DMS79 treated with DMSO at 0.1 percent for 48 hours (cell line): ENCODE measurements at regions not wholly inside any gene's neighbourhood (a gene's known extent, or its start where the extent isn't known, plus 50 kb on each side); places are given as distances from the start of the nearest gene placed in this dataset.
"Not testable (repeated sequence)": the region's sequence is repeated elsewhere in the genome, so short reads cannot be mapped to it uniquely, and the experiment has no call there.

Experiments
- DNase-seq: peaks from one replicate; lab custom pipeline; 2025; lab: John Stamatoyannopoulos, UW

DNA sequence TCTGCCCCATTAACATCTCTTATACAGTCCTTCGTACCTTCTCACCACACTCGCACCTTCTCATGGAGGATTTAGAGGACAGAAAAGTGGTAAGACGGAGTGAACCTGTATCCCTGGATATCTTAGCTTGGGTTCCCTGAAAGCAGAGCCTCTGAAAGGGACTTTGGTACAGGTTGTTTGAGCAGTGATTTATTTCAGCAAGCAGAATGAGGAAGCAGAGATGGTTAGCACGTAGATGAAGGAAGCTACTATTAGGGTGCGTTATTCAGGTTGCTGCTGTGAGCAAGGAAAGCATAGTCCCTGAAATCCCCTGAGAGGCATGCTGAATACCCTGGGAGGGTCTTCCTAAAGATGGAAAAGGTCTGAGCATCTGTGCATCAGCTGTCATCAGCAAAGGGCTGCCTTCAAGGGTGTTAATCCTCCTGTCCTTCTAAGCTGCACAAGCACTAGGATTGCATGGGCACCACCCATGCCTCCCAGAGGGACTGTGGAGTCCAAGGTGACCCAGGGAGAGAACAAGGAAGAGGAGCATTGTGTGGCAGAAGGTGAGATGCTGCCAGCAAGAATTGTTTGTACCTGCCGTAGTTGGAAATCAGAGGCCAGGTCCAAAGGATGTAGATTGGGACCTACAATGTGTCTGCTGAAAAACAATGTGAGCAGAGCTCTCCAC, 273.7 kb downstream of the RASEF start:
- no peak for DNase-seq

DNA sequence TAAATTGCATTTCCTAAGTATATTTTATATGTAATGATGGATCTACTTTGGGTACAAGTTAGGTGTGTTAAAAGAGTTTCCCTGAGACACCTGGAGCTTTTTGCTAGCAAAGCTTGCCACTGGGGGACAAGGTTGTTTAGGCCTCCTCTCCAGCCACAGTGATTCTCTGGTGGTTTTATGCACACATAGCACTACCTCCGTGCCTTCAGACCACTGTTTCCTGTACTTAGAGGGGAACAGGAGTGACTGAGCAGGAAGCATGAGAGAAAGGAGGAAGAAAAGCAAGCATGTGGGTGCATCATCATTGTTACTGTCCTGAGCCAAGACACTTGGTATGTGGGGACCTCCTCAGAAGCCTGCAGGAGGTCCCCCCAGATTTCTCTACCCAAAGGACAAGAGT, 272.1 kb downstream of the RASEF start:
- DNase-seq: no peak

DNA sequence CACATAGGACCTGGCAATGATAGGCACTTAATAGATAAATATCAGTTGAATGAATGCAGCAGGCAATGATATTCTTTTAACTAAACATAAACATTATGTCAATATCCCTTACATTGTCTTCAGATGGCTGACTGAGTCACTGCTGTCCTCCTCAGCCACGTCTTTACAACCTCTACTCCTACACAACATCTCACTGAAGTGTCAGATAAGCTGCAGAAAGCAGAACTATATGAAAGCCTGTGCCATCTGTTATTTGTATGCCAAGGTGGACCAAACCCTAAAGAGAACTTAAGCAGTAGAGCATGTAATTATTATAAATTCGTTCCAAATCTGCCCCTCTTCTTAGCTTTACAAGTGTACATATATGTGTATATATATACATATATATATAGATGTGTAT, 271.2 kb downstream of the RASEF start:
- DNase-seq: no peak

DNA sequence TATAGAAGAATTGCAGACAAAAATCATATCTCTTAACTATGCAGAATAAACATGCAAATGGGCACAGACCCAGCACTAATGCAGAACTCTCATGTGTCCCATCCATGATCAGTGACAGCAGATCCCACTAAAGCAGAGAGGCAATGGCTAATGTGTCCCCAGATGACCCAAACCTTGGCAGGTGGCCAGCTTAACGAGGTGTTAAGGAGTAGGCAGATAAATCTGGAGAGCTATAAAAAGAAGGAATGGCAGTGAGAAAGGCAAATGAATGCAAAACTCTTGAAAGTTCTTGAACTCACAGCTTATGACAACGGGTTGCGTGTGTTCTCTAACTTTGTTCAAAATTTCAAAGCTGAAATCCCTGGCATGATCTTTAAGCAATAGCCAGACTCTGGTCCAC, 265.4 kb downstream of the RASEF start:
- DNase-seq: peak; percentile 54

DNA sequence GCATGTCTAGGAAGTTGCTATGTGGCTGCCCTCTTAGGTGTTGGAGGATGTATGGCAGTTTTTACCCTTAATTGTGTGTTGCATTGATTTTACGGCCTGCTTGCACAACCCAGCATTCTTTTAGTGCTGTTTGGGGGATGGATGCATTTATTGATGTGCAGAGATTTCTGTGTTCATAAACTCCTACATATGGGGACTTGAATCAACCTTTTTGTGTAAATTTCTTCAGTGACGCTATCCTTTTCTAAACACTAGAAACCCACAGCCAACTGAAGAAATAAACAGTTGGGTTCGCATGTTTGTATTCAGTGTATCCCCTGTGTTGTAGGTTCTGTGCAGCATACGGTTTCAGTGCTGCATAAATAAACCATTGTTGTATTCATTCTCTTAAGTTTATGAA, 263.7 kb downstream of the RASEF start:
- no peak for DNase-seq

DNA sequence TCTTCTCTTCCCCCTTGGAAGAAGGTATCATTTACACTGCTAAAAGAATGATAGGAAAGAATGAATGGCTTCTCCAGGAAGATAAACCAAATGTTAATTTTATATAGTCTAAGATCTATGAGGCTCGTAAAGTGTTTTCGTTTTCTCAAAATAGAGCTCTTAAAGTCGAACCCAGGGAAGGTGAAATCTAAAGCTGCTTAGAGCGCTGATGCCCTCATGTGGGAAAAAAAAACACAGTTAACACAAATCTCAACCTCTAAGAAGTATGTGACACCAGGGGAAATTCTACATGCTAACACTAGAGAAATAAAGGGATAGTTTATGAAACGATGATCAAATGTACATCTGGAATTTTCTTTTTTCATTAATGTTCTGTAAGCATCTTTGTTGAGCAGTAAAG, 257.9 kb downstream of the RASEF start:
- no peak for DNase-seq

DNA sequence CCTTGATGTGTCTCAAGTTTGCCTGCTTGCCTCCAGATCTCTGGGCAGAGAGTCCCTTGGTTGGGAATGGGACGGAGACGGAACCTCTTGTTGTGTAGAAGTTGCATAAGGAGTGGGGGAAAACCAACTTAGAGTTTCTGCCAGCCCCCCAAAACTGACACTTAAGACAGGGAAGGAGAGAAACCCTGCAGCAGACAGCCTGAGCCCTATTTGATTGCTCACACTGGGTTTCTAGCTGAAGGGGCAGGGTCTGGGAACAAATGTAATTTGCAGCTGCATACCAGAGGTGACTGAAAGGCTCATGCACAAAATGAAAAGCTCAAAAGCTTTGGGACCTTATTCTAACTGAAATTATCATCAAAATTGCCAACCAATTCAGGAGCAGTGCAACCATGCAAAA, 254.5 kb downstream of the RASEF start:
- DNase-seq: no peak

DNA sequence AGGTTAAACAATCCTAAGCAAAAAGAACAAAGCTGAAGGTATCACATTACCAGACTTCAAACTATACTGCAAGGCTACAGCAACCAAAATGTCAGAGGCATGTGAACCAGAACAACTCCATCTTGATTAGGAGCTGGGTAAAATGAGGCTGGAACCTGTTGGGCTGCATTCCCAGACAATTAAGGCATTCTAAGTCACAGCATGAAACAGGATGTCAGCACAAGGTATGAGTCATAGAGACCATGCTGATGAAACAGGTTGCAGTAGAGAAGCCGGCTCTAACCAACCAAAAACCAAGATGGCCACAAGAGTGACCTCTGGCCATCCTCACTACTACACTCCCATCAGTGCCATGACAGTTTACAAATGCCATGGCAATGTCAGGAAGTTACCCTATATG, 252.0 kb downstream of the RASEF start:
- no peak for DNase-seq

DNA sequence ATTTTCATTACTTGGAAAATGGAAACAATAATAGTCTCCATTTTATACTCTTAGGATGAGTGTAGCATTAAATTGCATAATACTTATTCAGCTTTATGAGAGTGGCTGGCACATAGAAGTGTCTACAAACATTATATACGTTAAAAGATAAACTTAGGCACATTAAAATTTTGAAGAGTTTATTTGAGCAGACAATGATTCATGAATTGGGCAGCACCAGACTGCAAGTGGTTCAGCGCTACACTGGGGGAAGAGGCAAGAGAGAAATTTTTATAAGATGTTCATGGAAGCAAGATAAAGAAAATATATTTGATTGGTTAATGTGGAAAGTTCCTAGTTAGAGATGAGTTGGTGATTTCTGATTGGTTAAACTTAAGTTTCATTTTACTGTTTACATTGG, 243.7 kb downstream of the RASEF start:
- no peak for DNase-seq

DNA sequence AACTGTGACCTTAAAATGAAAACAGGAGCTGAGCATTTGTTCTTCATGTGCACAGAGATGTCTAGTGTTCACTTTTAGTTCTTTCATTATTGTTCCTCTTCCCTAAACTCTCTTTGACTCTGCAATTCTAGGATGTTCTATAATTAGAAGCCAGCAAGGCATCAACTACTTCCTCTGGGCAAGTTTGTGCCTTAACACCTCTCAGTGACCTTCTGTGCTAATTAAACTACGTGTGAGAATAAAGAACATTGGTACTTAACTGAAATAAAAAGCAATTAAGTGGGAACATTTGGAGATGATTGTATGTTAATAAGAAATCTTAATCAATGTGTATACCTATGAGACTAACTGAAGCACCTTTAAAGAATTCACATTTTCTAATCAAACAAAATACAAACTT, 242.8 kb downstream of the RASEF start:
- no peak for DNase-seq

DNA sequence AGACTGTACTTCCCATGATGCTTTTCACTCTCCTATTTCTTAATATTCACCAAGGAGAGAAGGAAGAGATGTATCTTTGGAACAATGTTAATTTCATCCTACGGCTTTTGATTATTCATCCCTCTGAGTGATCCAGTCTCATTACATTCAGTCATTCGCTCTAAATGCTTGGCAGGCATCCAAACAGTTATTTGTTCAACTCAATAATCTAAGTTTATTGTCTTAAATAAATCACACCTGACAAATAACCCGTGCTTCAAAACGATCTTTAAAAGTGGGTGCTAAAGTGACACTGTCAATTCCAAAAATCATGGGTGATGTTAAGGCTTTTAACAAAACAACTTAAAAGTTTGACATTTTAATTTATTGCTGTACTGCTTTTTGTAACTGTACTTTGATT, 233.1 kb downstream of the RASEF start:
- DNase-seq: peak; percentile 17

DNA sequence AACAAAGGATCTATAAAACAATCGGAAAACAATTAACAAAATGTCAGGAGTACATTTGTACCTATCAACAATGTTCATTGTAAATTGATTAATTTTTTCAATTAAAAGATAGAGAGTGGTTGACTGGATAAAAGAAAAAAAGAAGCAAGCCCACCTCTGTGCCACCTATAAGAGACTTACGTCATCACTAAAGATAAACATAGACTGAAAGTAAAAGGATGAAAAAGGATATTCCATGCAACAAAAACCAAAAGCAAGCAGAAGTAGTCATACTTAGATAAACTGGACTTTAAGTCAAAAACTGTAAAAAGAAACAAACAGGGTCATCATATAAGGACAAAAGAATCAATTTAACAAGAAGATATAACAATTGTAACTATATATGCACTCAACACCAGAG, 197.4 kb downstream of the RASEF start:
- DNase-seq: no peak

DNA sequence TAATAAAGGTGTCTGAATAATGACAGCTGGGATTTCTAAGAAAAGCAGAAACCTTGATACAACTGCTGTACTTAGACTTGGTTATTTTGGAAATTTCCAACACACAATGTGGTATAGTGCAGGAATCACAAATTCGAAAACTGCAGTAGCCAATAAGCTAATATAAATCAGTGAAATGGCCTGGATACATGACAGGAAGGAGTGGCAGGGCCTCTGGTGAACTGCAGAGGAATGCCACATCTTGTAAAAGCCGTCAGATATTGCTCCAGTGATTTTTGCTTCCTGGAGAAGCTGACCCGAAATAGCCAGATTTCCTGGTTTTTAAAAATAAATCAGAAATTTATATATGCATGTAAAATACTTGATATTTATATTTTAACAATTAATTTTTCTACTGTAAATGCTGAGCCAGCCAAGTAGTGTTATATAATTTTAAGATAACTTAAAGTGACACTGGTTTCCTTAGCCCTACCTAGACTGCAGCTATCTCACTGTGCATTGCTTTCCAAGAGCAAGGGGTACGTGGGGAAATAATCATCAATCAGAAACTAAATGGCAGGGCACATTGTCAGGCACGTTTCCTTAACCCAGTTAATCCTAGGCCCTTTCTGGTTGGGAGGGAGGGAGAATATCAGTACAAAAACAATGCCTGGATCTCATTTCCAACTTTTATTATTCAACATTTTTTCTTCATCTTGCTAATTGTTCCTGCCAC, 182.4 kb downstream of the RASEF start:
- DNase-seq: no peak

DNA sequence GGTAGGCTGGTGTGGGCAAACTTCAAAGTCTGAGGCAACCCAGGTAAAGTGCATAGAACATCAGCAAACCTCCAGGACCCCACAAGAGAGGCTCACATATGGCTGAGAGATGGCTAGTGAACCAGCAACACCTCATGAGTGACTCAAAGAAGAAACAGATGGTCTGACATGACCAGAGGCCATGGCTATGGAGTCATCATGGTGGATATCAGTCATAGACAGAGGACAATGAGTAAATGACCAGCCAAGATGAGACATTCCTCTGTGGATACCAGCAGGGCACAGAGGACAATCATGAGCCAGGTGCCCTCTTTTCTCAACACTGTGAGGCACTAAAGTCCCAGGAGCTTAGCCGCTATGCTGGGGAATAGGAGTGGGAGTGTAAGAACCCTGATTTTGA, 180.8 kb downstream of the RASEF start:
- no peak for DNase-seq

DNA sequence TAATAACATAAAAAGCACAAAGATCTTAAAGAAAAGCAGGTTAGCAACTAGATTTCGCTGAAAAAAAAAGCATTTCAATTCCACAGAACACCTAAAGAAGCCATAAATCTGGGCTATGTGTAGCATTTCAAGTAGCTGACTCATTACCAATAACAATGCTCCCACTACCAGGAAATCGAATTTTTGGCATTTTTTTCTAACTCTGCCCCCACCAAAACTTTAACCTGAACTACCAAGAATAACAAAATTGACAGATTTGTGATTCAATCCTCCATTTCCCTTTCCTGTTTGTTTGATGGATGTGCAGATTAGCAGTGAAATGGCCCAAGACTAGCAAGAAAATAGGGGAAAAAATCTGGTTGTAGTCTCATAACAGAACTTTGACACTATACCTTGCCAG, 180.2 kb downstream of the RASEF start:
- no peak for DNase-seq

DNA sequence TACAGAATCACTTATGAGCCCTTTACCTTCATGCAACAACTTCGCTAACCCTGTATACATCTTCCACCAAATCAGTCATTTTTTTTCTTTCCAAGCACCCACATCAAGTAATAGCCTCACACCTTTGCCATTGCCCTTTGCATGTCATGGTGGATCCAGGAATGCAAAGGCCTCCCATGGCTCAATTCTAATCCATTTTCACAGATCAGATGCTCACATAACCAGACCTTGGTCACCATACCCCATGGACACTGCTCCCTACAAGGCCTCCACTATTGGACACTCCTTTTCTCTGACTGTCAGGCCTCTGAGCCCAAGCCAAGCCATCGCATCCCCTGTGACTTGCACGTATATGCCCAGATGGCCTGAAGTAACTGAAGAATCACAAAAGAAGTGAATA, 179.5 kb downstream of the RASEF start:
- DNase-seq: no peak

DNA sequence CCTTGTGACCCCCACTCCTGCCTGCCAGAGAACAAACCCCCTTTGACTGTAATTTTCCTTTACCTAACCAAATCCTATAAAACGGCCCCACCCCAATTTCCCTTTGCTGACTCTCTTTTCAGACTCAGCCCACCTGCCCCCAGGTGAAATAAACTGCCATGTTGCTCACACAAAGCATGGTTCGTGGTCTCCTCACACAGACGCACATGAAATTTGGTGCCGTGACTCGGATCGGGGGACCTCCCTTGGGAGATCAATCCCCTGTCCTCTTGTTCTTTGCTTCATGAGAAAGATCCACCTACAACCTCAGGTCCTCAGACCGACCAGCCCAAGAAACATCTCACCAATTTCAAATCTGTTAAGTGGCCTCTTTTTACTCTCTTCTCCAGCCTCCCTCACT, 179.0 kb downstream of the RASEF start:
- not testable (repeated sequence) for DNase-seq

DNA sequence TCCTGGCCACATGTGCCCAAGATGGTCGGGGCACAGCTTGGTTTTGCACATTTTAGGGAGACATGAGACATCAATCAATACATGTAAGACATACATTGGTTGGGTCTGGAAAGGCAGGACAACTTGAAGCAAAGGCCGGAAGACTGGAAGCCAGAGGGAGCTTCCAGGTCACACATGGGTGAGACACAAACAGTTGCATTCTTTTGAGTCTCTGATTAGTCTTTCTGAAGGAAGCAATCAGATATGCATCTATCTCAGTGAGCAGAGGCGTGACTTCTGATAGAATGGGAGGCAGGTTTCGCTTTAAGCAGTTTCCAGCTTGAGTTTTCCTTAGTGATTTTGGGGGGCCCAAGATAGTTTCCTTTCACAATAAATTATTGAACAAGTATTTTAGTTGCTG, 172.5 kb downstream of the RASEF start:
- no peak for DNase-seq

DNA sequence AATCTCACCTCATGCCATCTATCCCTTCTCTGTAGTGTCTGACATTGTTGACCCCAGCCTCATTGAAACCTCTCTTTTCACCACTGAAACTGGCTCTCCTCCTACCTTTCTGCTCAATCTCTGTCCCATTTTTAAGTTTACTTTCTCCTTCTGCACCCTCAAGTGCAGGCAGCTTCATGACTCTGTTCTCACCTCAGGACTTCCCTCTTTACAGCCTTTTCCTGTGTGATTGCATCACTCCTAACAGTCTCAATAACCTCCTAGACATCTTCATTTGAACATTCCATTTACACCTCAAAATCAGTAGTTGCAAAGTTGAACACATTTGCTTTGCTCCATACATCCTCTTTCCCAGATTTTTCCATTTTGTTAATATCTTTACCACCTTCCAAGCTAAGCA, 172.1 kb downstream of the RASEF start:
- no peak for DNase-seq

DNA sequence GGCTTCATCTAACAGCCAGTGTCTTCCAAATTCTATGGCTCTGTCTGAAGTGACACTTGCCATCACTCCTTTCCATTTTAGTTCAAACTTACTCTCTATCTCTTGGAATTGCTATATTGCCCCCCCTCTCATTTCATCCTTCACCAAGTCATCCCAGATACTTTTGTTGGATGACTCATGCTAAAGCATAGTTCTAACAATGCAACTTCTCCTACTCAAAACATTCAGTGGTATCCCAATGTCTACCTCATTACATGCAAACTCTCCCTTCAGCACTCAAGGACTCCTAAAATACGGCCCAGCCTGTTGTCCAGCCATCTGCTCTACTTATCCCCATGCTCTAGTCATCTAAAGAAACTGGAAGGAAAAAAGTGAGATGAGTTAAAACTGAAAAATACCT, 171.6 kb downstream of the RASEF start:
- DNase-seq: no peak

DNA sequence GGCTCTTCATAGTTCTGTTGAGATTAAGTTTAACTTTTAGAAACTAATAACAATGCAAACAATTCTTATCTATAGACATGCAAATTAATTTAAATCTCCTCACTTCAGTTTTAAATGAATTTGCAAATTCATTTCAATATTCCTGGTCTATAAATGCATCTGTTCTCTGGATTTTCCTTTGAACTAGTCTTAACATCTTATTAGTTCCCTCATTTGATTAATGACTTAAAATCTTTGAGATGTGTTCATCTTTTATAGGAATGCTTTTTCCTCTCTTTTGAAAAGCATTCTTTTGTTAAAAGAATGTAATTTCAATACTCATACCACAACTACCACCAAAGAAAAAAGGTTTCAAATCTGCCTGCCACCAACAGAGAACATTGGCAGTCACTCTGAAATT, 169.4 kb downstream of the RASEF start:
- DNase-seq: no peak

DNA sequence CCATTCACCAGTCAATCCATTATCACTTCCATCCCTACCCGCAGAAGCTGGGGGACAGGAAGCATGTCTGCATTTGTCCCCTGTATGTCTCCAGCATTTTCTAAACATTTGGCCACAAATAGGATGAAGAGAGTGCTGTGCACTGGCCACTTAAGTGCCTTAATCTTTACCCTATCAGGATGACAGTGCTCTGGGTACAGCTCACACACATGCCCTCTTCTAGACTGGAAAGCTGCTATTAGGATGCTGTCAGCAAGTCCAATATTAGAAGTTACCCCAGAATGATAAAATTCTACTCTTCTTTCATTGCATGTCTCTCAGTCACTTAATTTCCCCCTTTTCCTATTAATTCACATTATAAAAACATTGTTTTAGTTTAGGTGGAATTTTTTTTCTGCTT, 168.4 kb downstream of the RASEF start:
- no peak for DNase-seq

DNA sequence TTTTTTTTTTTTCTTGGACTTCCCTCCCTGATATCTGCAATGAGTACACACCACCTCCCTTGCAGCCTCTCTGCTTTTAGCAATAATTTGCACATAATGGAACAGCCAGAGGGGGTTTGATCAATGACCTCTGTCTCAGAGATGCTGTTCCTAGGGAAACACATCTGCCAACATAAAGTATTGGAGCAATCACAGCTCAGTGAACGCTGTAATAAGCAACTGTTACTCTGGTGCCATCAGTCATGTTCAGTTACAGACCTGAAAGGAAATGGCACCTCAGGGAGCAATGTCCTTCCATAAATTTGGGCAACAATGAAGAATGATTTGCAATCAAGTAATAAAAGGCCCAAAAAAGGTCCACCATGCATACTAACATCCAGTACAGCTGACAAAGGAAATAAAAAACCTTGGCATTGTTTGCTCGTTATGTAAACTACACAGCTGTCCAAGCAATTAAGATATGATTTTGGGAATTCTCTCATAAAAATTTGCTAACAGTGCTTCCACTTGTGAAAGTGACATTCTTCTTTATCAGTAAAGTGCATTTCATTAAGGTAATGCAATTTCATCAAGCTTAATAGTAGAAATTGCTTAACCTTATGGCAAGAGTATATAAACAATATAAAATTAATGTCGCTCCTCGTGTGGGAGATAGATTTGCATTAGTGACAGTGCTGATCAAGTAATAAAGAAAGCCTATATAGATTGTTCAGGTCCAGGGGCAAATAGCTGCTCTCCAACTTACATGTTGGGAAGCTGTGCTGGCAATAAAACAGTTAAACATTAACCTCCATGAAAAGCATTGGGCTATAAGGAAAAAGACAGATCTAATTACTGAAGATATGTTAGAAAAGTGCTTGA, 167.8 kb downstream of the RASEF start:
- peak; percentile 27 for DNase-seq
